NCI-H128 (cell line): ENCODE measurements at regions not wholly inside any gene's neighbourhood (a gene's known extent, or its start where the extent isn't known, plus 50 kb on each side); places are given as distances from the start of the nearest gene placed in this dataset.
"Not testable (repeated sequence)": the region's sequence is repeated elsewhere in the genome, so short reads cannot be mapped to it uniquely, and the experiment has no call there.

ENCODE experiments used
- DNase-seq: peaks from one replicate; lab custom pipeline; 2025; ENCODE audit not compliant: unreplicated experiment; lab: John Stamatoyannopoulos, UW

GRCh38 chr4:137405833-137406232, 126.5 kb downstream of the PCDH18 start:
- DNase-seq = not testable (repeated sequence)

- no peak for DNase-seq
Observed at GRCh38 chr4:137394018-137394417, 138.3 kb downstream of the PCDH18 start.

GRCh38 chr4:137393044-137393443, 139.2 kb downstream of the PCDH18 start:
- no peak for DNase-seq

- DNase-seq = no peak
Observed at GRCh38 chr4:137390707-137391106, 141.6 kb downstream of the PCDH18 start.

GRCh38 chr4:137389911-137390520, 142.3 kb downstream of the PCDH18 start:
- no peak for DNase-seq

- DNase-seq = no peak
Observed at GRCh38 chr4:137387924-137388323, 144.4 kb downstream of the PCDH18 start.

DNA sequence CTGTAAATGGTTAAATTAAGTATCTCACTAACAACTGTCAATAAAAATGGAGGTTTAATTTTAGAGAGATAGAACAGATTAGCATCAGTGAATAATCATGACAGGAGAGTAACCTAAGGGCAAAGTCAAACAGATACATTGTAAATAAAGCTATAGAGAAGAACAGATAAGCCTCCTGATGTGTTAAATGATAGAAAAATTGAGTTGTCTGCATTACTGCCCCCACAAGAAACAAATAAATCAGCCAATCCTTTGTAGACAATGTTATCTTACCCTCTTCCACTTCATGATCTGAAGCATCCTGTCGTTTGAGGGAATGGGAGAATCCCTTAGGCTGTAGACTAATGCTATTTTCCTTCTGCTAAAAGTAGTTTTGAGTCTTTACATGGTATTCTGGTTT, 147.8 kb downstream of the PCDH18 start:
- no peak for DNase-seq

DNA sequence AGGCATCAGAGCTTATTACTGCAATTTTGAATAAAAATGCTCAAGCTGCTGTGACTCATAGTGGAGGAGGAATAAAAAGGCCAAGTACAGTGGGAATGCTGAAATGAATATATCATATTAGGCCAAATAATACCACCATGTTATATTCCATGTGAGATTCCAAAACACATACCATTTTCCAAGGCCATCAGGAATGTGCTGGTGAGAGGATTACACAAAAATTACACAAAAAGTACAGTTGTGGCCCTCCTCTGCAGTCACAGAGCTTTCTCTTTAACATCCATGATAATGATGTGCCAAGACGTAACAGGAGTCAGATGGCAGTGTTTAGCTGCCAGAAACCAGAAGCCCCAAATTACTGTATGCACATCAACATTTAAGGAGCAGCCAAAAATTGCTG, 153.5 kb downstream of the PCDH18 start:
- DNase-seq = no peak

- DNase-seq = no peak
Observed at GRCh38 chr4:137378393-137378792, 153.9 kb downstream of the PCDH18 start.

GRCh38 chr4:137376312-137376711, 156.0 kb downstream of the PCDH18 start:
- DNase-seq = no peak

GRCh38 chr4:137375111-137375850, 157.0 kb downstream of the PCDH18 start:
- DNase-seq = no peak

- no peak for DNase-seq
Observed at GRCh38 chr4:137370679-137371078, 161.6 kb downstream of the PCDH18 start.

DNA sequence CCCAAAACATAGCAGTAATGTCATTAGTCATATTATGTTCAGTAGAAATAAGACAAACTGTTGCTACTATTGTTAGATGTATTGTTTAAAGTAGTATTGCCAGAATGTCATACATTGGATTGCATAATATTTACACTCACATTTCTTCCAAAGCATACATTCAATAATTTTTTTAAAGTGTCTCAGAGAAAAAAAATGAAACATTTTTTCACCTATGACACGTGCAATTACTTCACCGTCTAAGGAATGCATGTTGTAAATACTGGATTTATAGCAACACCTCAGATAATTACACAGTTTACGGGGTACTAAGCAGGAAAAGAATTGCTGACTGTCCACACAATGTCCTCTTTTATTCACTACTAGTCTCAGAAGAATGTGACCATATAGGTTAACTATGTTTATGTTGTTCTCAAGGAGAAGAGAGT, 162.1 kb downstream of the PCDH18 start:
- no peak for DNase-seq

DNA sequence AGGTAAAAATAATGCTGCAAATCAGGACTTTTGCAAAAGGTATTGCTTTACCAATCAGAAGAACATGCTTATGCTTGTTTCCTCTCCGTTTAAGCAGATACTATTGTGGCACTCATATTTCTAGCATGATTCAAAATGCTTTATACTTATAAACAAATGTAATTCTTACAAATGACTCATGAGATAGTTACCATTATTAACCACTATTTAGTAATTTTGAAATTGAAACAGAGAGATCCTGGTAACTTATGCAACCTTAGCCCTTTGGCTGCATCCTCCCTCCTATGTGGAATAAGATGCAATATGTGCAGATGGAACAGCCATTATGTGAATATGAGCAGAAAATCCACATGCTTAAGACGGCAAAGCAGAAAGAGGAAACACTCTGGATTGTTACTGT, 164.7 kb downstream of the PCDH18 start:
- DNase-seq = no peak

DNA sequence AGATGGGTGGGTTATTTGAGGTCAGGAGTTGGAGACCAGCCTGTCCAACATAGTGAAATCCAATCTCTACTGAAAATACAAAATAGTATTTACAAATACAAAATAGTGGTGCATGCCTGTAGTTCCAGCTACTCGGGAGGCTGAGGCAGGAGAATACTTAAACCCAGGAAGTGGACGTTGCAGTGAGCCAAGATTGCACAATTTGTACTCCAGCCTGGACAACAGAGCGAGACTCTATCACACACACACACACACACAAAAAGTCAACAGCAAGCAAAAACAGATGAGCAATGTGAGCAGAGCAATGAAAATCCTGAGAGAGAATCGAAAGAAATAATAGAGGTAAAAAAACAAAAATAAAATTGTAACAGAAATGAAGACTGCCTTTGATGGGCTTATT, 168.8 kb downstream of the PCDH18 start:
- no peak for DNase-seq

- DNase-seq = no peak
Observed at GRCh38 chr4:137361756-137362470, 170.4 kb downstream of the PCDH18 start.

- no peak for DNase-seq
Observed at GRCh38 chr4:137360761-137361160, 171.5 kb downstream of the PCDH18 start.

- DNase-seq = no peak
Observed at GRCh38 chr4:137359691-137360315, 172.5 kb downstream of the PCDH18 start.

GRCh38 chr4:137354562-137354961, 177.7 kb downstream of the PCDH18 start:
- DNase-seq = not testable (repeated sequence)

DNA sequence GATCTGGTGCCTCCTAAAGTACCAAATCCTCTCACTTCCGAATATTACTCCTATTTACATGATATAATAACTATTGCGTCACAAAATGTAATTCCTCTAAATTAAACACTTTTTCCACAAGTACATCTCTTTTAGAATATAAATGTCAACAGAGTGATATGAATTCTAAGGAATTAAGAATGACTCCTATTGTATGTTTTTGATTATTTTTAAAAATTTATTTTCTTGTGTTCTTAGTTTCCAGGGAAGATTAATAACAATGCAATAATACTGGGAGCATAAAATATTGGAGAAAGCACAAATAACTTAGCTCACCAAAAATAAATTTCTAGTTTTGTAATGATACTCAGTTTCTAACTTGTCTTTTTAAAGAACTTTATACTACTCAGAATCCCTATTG, 184.9 kb downstream of the PCDH18 start:
- no peak for DNase-seq

GRCh38 chr4:137345597-137345996, 186.7 kb downstream of the PCDH18 start:
- no peak for DNase-seq

DNA sequence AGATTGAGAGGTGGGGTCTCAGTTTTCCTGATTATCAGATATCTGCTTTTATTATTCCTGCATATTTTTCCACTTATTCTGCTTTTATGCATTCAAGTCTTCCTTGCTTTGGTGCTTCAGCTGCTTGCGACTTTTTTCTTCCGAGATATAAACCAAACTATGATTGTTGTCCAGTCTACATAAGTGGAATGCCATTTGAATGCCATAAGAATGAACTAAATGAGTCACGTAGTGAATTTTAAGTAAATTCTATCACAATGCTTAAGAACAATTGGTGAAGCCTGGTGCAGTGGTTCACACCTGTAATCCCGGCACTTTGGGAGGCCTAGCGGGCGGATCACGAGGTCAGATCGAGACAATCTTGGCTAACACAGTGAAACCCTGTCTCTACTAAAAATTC, 189.1 kb downstream of the PCDH18 start:
- no peak for DNase-seq
